ENCODE measurements at regions not wholly inside any gene's neighbourhood (a gene's known extent, or its start where the extent isn't known, plus 50 kb on each side); places are given as distances from the start of the nearest gene placed in this dataset.
"Not testable (repeated sequence)": the region's sequence is repeated elsewhere in the genome, so short reads cannot be mapped to it uniquely, and the experiment has no call there.

- no peaks in the 10 kb centered on the region for H3K9me3 ChIP-seq (ENCODE audit: insufficient read depth, low read depth, low read length)
- H3K36me3 ChIP-seq (ENCODE audit: insufficient read depth, low read depth, low read length), result no peaks in the 10 kb centered on the region
- peak overlapping the region; percentile 17; the same call in 1 of the 2 replicates for H3K4me3 ChIP-seq (ENCODE audit: low read length)
- H3K27me3 ChIP-seq (ENCODE audit: insufficient read depth, low read length), result no peaks in the 10 kb centered on the region
- peaks cover 21% of the 10 kb centered on the region for H3K4me1 ChIP-seq (ENCODE audit: insufficient read depth, low read length)
- no peak overlapping the region for H3K9ac ChIP-seq (ENCODE audit: low read depth, low read length)
- no peak overlapping the region for H3K27ac ChIP-seq (ENCODE audit: low read length)
Observed at GRCh38 chr6:113363048-113363798, 493.9 kb upstream of the MARCKS start.

GRCh38 chr6:113363866-113364265 lies 493.3 kb upstream of the MARCKS start:
- no peak overlapping the region for H3K4me3 ChIP-seq (ENCODE audit: low read length)
- H3K9me3 ChIP-seq (ENCODE audit: insufficient read depth, low read depth, low read length), result no peaks in the 10 kb centered on the region
- no peak overlapping the region for H3K9ac ChIP-seq (ENCODE audit: low read depth, low read length)
- no peaks in the 10 kb centered on the region for H3K27me3 ChIP-seq (ENCODE audit: insufficient read depth, low read length)
- H3K4me1 ChIP-seq (ENCODE audit: insufficient read depth, low read length), result peaks cover 21% of the 10 kb centered on the region
- H3K36me3 ChIP-seq (ENCODE audit: insufficient read depth, low read depth, low read length), result no peaks in the 10 kb centered on the region
- H3K27ac ChIP-seq (ENCODE audit: low read length), result no peak overlapping the region

- no peaks in the 10 kb centered on the region for H3K36me3 ChIP-seq (ENCODE audit: insufficient read depth, low read depth, low read length)
- H3K27me3 ChIP-seq (ENCODE audit: insufficient read depth, low read length), result no peaks in the 10 kb centered on the region
- H3K9ac ChIP-seq (ENCODE audit: low read depth, low read length), result no peak overlapping the region
- no peaks in the 10 kb centered on the region for H3K9me3 ChIP-seq (ENCODE audit: insufficient read depth, low read depth, low read length)
- no peak overlapping the region for H3K4me3 ChIP-seq (ENCODE audit: low read length)
- peaks cover 21% of the 10 kb centered on the region for H3K4me1 ChIP-seq (ENCODE audit: insufficient read depth, low read length)
- H3K27ac ChIP-seq (ENCODE audit: low read length), result no peak overlapping the region
Observed at GRCh38 chr6:113364766-113365165, 492.4 kb upstream of the MARCKS start.

- Histone ChIP-seq H3K27ac (ENCODE audit: low read length) (no peak overlapping the region), H3K9ac (ENCODE audit: low read depth, low read length) (no peak overlapping the region), H3K4me3 (ENCODE audit: low read length) (no peak overlapping the region), H3K36me3 (ENCODE audit: insufficient read depth, low read depth, low read length) (no peaks in the 10 kb centered on the region), H3K4me1 (ENCODE audit: insufficient read depth, low read length) (peaks cover 21% of the 10 kb centered on the region), H3K27me3 (ENCODE audit: insufficient read depth, low read length) (no peaks in the 10 kb centered on the region), H3K9me3 (ENCODE audit: insufficient read depth, low read depth, low read length) (no peaks in the 10 kb centered on the region)
Observed at GRCh38 chr6:113365191-113365590, 492.0 kb upstream of the MARCKS start.

- no peak overlapping the region for H3K4me3 ChIP-seq (ENCODE audit: low read length)
- H3K9ac ChIP-seq (ENCODE audit: low read depth, low read length), result no peak overlapping the region
- no peaks in the 10 kb centered on the region for H3K36me3 ChIP-seq (ENCODE audit: insufficient read depth, low read depth, low read length)
- H3K27me3 ChIP-seq (ENCODE audit: insufficient read depth, low read length), result no peaks in the 10 kb centered on the region
- H3K9me3 ChIP-seq (ENCODE audit: insufficient read depth, low read depth, low read length), result no peaks in the 10 kb centered on the region
- no peak overlapping the region for H3K27ac ChIP-seq (ENCODE audit: low read length)
- H3K4me1 ChIP-seq (ENCODE audit: insufficient read depth, low read length), result peaks cover 15% of the 10 kb centered on the region
Observed at GRCh38 chr6:113366505-113366904, 490.6 kb upstream of the MARCKS start.

GRCh38 chr6:113370508-113371502 lies 486.3 kb upstream of the MARCKS start:
- no peak overlapping the region for H3K27ac ChIP-seq (ENCODE audit: low read length)
- no peaks in the 10 kb centered on the region for H3K36me3 ChIP-seq (ENCODE audit: insufficient read depth, low read depth, low read length)
- no peaks in the 10 kb centered on the region for H3K9me3 ChIP-seq (ENCODE audit: insufficient read depth, low read depth, low read length)
- no peaks in the 10 kb centered on the region for H3K4me1 ChIP-seq (ENCODE audit: insufficient read depth, low read length)
- no peak overlapping the region for H3K9ac ChIP-seq (ENCODE audit: low read depth, low read length)
- H3K4me3 ChIP-seq (ENCODE audit: low read length), result no peak overlapping the region
- no peaks in the 10 kb centered on the region for H3K27me3 ChIP-seq (ENCODE audit: insufficient read depth, low read length)

GRCh38 chr6:113375466-113375865 lies 481.7 kb upstream of the MARCKS start:
- not testable (repeated sequence) for H3K4me3 ChIP-seq (ENCODE audit: low read length); H3K4me1 ChIP-seq (ENCODE audit: insufficient read depth, low read length); H3K9ac ChIP-seq (ENCODE audit: low read depth, low read length); H3K9me3 ChIP-seq (ENCODE audit: insufficient read depth, low read depth, low read length); H3K27me3 ChIP-seq (ENCODE audit: insufficient read depth, low read length); H3K36me3 ChIP-seq (ENCODE audit: insufficient read depth, low read depth, low read length); H3K27ac ChIP-seq (ENCODE audit: low read length)

- Histone ChIP-seq H3K9ac (ENCODE audit: low read depth, low read length) (no peak overlapping the region), H3K9me3 (ENCODE audit: insufficient read depth, low read depth, low read length) (no peaks in the 10 kb centered on the region), H3K27me3 (ENCODE audit: insufficient read depth, low read length) (no peaks in the 10 kb centered on the region), H3K27ac (ENCODE audit: low read length) (no peak overlapping the region), H3K4me3 (ENCODE audit: low read length) (no peak overlapping the region), H3K36me3 (ENCODE audit: insufficient read depth, low read depth, low read length) (no peaks in the 10 kb centered on the region), H3K4me1 (ENCODE audit: insufficient read depth, low read length) (no peaks in the 10 kb centered on the region)
Observed at GRCh38 chr6:113375950-113376846, 480.9 kb upstream of the MARCKS start.

GRCh38 chr6:113376847-113377165 lies 480.3 kb upstream of the MARCKS start:
- H3K4me1 ChIP-seq (ENCODE audit: insufficient read depth, low read length), result no peaks in the 10 kb centered on the region
- H3K27ac ChIP-seq (ENCODE audit: low read length), result no peak overlapping the region
- H3K9ac ChIP-seq (ENCODE audit: low read depth, low read length), result no peak overlapping the region
- no peaks in the 10 kb centered on the region for H3K9me3 ChIP-seq (ENCODE audit: insufficient read depth, low read depth, low read length)
- H3K27me3 ChIP-seq (ENCODE audit: insufficient read depth, low read length), result no peaks in the 10 kb centered on the region
- no peaks in the 10 kb centered on the region for H3K36me3 ChIP-seq (ENCODE audit: insufficient read depth, low read depth, low read length)
- no peak overlapping the region for H3K4me3 ChIP-seq (ENCODE audit: low read length)

- Histone ChIP-seq H3K4me3 (ENCODE audit: low read length) (no peak overlapping the region), H3K27ac (ENCODE audit: low read length) (no peak overlapping the region), H3K4me1 (ENCODE audit: insufficient read depth, low read length) (no peaks in the 10 kb centered on the region), H3K27me3 (ENCODE audit: insufficient read depth, low read length) (no peaks in the 10 kb centered on the region), H3K9ac (ENCODE audit: low read depth, low read length) (no peak overlapping the region), H3K36me3 (ENCODE audit: insufficient read depth, low read depth, low read length) (no peaks in the 10 kb centered on the region), H3K9me3 (ENCODE audit: insufficient read depth, low read depth, low read length) (no peaks in the 10 kb centered on the region)
Observed at GRCh38 chr6:113377362-113377942, 479.7 kb upstream of the MARCKS start.

GRCh38 chr6:113380591-113380990 lies 476.6 kb upstream of the MARCKS start:
- H3K4me1 ChIP-seq (ENCODE audit: insufficient read depth, low read length), result no peaks in the 10 kb centered on the region
- H3K27ac ChIP-seq (ENCODE audit: low read length), result no peak overlapping the region
- no peaks in the 10 kb centered on the region for H3K9me3 ChIP-seq (ENCODE audit: insufficient read depth, low read depth, low read length)

More at GRCh38 chr6:113380591-113380990, 476.6 kb upstream of the MARCKS start:
- no peak overlapping the region for H3K4me3 ChIP-seq (ENCODE audit: low read length)
- no peaks in the 10 kb centered on the region for H3K27me3 ChIP-seq (ENCODE audit: insufficient read depth, low read length)
- H3K9ac ChIP-seq (ENCODE audit: low read depth, low read length), result no peak overlapping the region
- no peaks in the 10 kb centered on the region for H3K36me3 ChIP-seq (ENCODE audit: insufficient read depth, low read depth, low read length)

Measured in iPS-20b (cell line).